ENCODE measurements at regions not wholly inside any gene's neighbourhood (a gene's known extent, or its start where the extent isn't known, plus 50 kb on each side); places are given as distances from the start of the nearest gene placed in this dataset.

- no peak for DNase-seq (ENCODE audit: low spot score)
- in situ Hi-C loops (cut with MboI; ENCODE audit: low sequenced_read_pairs, unreplicated experiment): no loop called here
Measured at GRCh38 chr2:53231908-53232307, 535.7 kb upstream of the CHAC2 start.

GRCh38 chr2:53230691-53231090 lies 536.9 kb upstream of the CHAC2 start:
- TF ChIP-seq CTCF (IDR thresholded peaks at IDR 0.05; ENCODE audit: borderline replicate concordance, control extremely low read depth, extremely low read depth, insufficient read depth, missing control alignments): no peak
- in situ Hi-C loops (cut with MboI; ENCODE audit: low sequenced_read_pairs, unreplicated experiment): no loop called here
- no peak for DNase-seq (ENCODE audit: low spot score)

More at GRCh38 chr2:53231908-53232307, 535.7 kb upstream of the CHAC2 start:
- TF ChIP-seq CTCF (IDR thresholded peaks at IDR 0.05; ENCODE audit: borderline replicate concordance, control extremely low read depth, extremely low read depth, insufficient read depth, missing control alignments): no peak

- in situ Hi-C loops (cut with MboI; ENCODE audit: low sequenced_read_pairs, unreplicated experiment): no loop called here
- DNase-seq (ENCODE audit: low spot score): no peak
- no peak for TF ChIP-seq CTCF (IDR thresholded peaks at IDR 0.05; ENCODE audit: borderline replicate concordance, control extremely low read depth, extremely low read depth, insufficient read depth, missing control alignments)
Measured at GRCh38 chr2:53227535-53227934, 540.1 kb upstream of the CHAC2 start.

- no peak for TF ChIP-seq CTCF (IDR thresholded peaks at IDR 0.05; ENCODE audit: borderline replicate concordance, control extremely low read depth, extremely low read depth, insufficient read depth, missing control alignments)
- DNase-seq (ENCODE audit: low spot score): no peak
- in situ Hi-C loops (cut with MboI; ENCODE audit: low sequenced_read_pairs, unreplicated experiment): no loop called here
Measured at GRCh38 chr2:53220969-53221368, 546.6 kb upstream of the CHAC2 start.

GRCh38 chr2:53217250-53217649 lies 550.4 kb upstream of the CHAC2 start:
- TF ChIP-seq CTCF (IDR thresholded peaks at IDR 0.05; ENCODE audit: borderline replicate concordance, control extremely low read depth, extremely low read depth, insufficient read depth, missing control alignments): no peak
- in situ Hi-C loops (cut with MboI; ENCODE audit: low sequenced_read_pairs, unreplicated experiment): no loop called here
- no peak for DNase-seq (ENCODE audit: low spot score)

GRCh38 chr2:53216805-53217204 lies 550.8 kb upstream of the CHAC2 start:
- TF ChIP-seq CTCF (IDR thresholded peaks at IDR 0.05; ENCODE audit: borderline replicate concordance, control extremely low read depth, extremely low read depth, insufficient read depth, missing control alignments): no peak
- in situ Hi-C loops (cut with MboI; ENCODE audit: low sequenced_read_pairs, unreplicated experiment): no loop called here
- no peak for DNase-seq (ENCODE audit: low spot score)

GRCh38 chr2:53212576-53212975 lies 555.0 kb upstream of the CHAC2 start:
- in situ Hi-C loops (cut with MboI; ENCODE audit: low sequenced_read_pairs, unreplicated experiment): no loop called here
- no peak for TF ChIP-seq CTCF (IDR thresholded peaks at IDR 0.05; ENCODE audit: borderline replicate concordance, control extremely low read depth, extremely low read depth, insufficient read depth, missing control alignments)
- DNase-seq (ENCODE audit: low spot score): no peak
